H9 (cell line): ENCODE measurements at regions not wholly inside any gene's neighbourhood (a gene's known extent, or its start where the extent isn't known, plus 50 kb on each side); places are given as distances from the start of the nearest gene placed in this dataset.

ENCODE experiments used
- DNase-seq: peaks from one replicate; pipeline ENCODE4 v3.0.0-alpha.2; 2017
- H2AFZ ChIP-seq: one replicate; pipeline ENCODE4 v1.6.1; 2013; ENCODE audit warnings: mild to moderate bottlenecking, low read length, control low read depth, moderate library complexity
- H2AK5ac ChIP-seq: 2 replicates; pipeline ENCODE4 v1.6.1; 2013; ENCODE audit warnings: low read length, control low read depth, mixed read lengths; ENCODE audit not compliant: insufficient read length
- H2BK120ac ChIP-seq: one replicate; pipeline ENCODE4 v1.6.1; 2013; ENCODE audit warnings: low read depth, mild to moderate bottlenecking, low read length, control low read depth, inconsistent platforms; ENCODE audit not compliant: poor library complexity, severe bottlenecking
- H2BK12ac ChIP-seq: 2 replicates; pipeline ENCODE4 v1.6.1; 2013; ENCODE audit warnings: low read length, control low read depth, mixed read lengths, low read depth; ENCODE audit not compliant: insufficient read length
- H2BK15ac ChIP-seq: 2 replicates; pipeline ENCODE4 v1.6.1; 2013; ENCODE audit warnings: low read depth, low read length, control low read depth
- H2BK20ac ChIP-seq: one replicate; pipeline ENCODE4 v1.6.1; 2013; ENCODE audit warnings: low read depth, mild to moderate bottlenecking, low read length, control low read depth, inconsistent platforms; ENCODE audit not compliant: poor library complexity, severe bottlenecking
- H2BK5ac ChIP-seq: 2 replicates; pipeline ENCODE4 v1.6.1; 2013; ENCODE audit warnings: low read length, control low read depth, mixed read lengths; ENCODE audit not compliant: insufficient read length
- H3K14ac ChIP-seq: 2 replicates; pipeline ENCODE4 v1.6.1; 2013; ENCODE audit warnings: low read length, control low read depth; ENCODE audit not compliant: insufficient read depth
- H3K18ac ChIP-seq: 2 replicates; pipeline ENCODE4 v1.6.1; 2013; ENCODE audit warnings: low read depth, mild to moderate bottlenecking, mixed read lengths, low read length, control low read depth; ENCODE audit not compliant: insufficient read length
- H3K23ac ChIP-seq: 2 replicates; pipeline ENCODE4 v1.6.1; 2013; ENCODE audit warnings: low read length, control low read depth, mixed read lengths, low read depth; ENCODE audit not compliant: insufficient read length
- H3K23me2 ChIP-seq: 2 replicates; pipeline ENCODE4 v1.6.1; 2013; ENCODE audit warnings: low read depth, mild to moderate bottlenecking, mixed read lengths, low read length, control low read depth; ENCODE audit not compliant: insufficient read length, poor library complexity, severe bottlenecking
- H3K27ac ChIP-seq: 2 replicates; pipeline ENCODE4 v1.5.1; 2013; ENCODE audit warnings: low read length, control low read depth, mixed read lengths, low read depth; ENCODE audit not compliant: insufficient read length
- H3K27me3 ChIP-seq: 2 replicates; pipeline ENCODE4 v1.6.1; 2013; ENCODE audit warnings: low read length, control low read depth, inconsistent platforms; ENCODE audit not compliant: insufficient read depth
- H3K4ac ChIP-seq: 2 replicates; pipeline ENCODE4 v1.6.1; 2013; ENCODE audit warnings: low read depth, mild to moderate bottlenecking, control low read depth, inconsistent platforms, low read length, moderate library complexity
- H3K4me1 ChIP-seq: 2 replicates; pipeline ENCODE4 v1.6.1; 2013; ENCODE audit warnings: low read length, control low read depth, inconsistent platforms; ENCODE audit not compliant: insufficient read depth
- H3K4me2 ChIP-seq: 2 replicates; pipeline ENCODE4 v1.6.1; 2013; ENCODE audit warnings: low read length, control low read depth, mixed read lengths; ENCODE audit not compliant: insufficient read length, insufficient read depth
- H3K56ac ChIP-seq: 2 replicates; pipeline ENCODE4 v1.6.1; 2013; ENCODE audit warnings: low read depth, mild to moderate bottlenecking, mixed read lengths, low read length, control low read depth; ENCODE audit not compliant: insufficient read length
- H3K79me1 ChIP-seq: 2 replicates; pipeline ENCODE4 v1.6.1; 2013; ENCODE audit warnings: low read depth, mild to moderate bottlenecking, moderate library complexity, low read length, control low read depth, inconsistent platforms; ENCODE audit not compliant: insufficient read depth, poor library complexity, severe bottlenecking
- H3K79me2 ChIP-seq: 2 replicates; pipeline ENCODE4 v1.6.1; 2013; ENCODE audit warnings: low read length, control low read depth, inconsistent platforms; ENCODE audit not compliant: insufficient read depth
- H3K9ac ChIP-seq: 2 replicates; pipeline ENCODE4 v1.6.1; 2013; ENCODE audit warnings: low read length, control low read depth, mixed read lengths; ENCODE audit not compliant: insufficient read length; ENCODE audit errors: extremely low read depth
- H3K9me3 ChIP-seq: one replicate; pipeline ENCODE4 v1.6.1; 2013; ENCODE audit warnings: low read depth, low read length, inconsistent platforms; ENCODE audit not compliant: control insufficient read depth
- H3T11ph ChIP-seq: one replicate; pipeline ENCODE4 v1.6.1; 2013; ENCODE audit warnings: mild to moderate bottlenecking, low read length, control low read depth, inconsistent platforms
- H4K20me1 ChIP-seq: one replicate; pipeline ENCODE4 v1.6.1; 2013; ENCODE audit not compliant: control insufficient read depth, insufficient read length, insufficient read depth
- H4K5ac ChIP-seq: 2 replicates; pipeline ENCODE4 v1.6.1; 2013; ENCODE audit warnings: low read depth, mild to moderate bottlenecking, mixed read lengths, low read length, control low read depth; ENCODE audit not compliant: insufficient read length
- H4K8ac ChIP-seq: replicated peaks from 2 replicates; pipeline ENCODE4 v1.6.1; 2013; ENCODE audit warnings: low read length, control low read depth, mixed read lengths, low read depth; ENCODE audit not compliant: insufficient read length
- H4K91ac ChIP-seq: 2 replicates; pipeline ENCODE4 v1.6.1; 2013; ENCODE audit warnings: low read depth, mild to moderate bottlenecking, moderate library complexity, mixed read lengths, low read length, control low read depth; ENCODE audit not compliant: insufficient read length
- H3K27ac Mint-ChIP-seq, 3 experiments: 2 replicates in 2 of 3; 3 replicates in 1 of 3; pipeline ENCODE4 v1.8.0; 2020 to 2021; ENCODE audit warnings: mixed read lengths in 3 of 3, mild to moderate bottlenecking in 1 of 3, moderate library complexity in 1 of 3
- H3K27me3 Mint-ChIP-seq: 2 replicates; pipeline ENCODE4 v1.8.0; 2021; ENCODE audit warnings: low read depth, mild to moderate bottlenecking, moderate library complexity, mixed read lengths
- H3K36me3 Mint-ChIP-seq, 3 experiments: 2 replicates in 2 of 3; 3 replicates in 1 of 3; pipeline ENCODE4 v1.8.0; 2020 to 2021; ENCODE audit warnings: low read depth in 3 of 3, mixed read lengths in 3 of 3; ENCODE audit not compliant: insufficient read depth in 1 of 3
- H3K4me1 Mint-ChIP-seq, 2 experiments: 2 replicates each; pipeline ENCODE4 v1.8.0; 2020; ENCODE audit warnings: mixed read lengths in 2 of 2
- H3K4me3 Mint-ChIP-seq, 2 experiments: 2 replicates in 1 of 2; 3 replicates in 1 of 2; pipeline ENCODE4 v1.8.0; 2020 to 2021; ENCODE audit warnings: mild to moderate bottlenecking in 2 of 2, mixed read lengths in 2 of 2, moderate library complexity in 1 of 2
- H3K9me3 Mint-ChIP-seq, 2 experiments: 2 replicates in 1 of 2; 3 replicates in 1 of 2; pipeline ENCODE4 v1.8.0; 2020; ENCODE audit warnings: mild to moderate bottlenecking in 2 of 2, mixed read lengths in 2 of 2, moderate library complexity in 1 of 2
- WGBS: extraction: QIAGEN DNeasy Blood & Tissue Kit; methylation state at CpG from one replicate; pipeline ENCODE4 v1.1.7; 2013; ENCODE audit warnings: missing lambda C conversion rate, low lambda C conversion rate, mixed read lengths; ENCODE audit not compliant: insufficient read length; ENCODE audit errors: extremely low coverage; 5-methylcytosine and 5-hydroxymethylcytosine counted together
- TF ChIP-seq, protein P1 (sequence below): fragments of 200-600 bp; sonication (generic); conservative IDR thresholded peaks from 3 replicates; pipeline ENCODE4 v1.8.0; 2021; ENCODE audit warnings: antibody characterized with exemption, mild to moderate bottlenecking

GRCh38 chr12:68411371-68411770 lies 79.2 kb upstream of the MDM1 start:
- Histone ChIP-seq H4K8ac (no peak overlapping the region), H3K79me1 (no peaks in the 10 kb centered on the region), H2BK5ac (no peak overlapping the region), H3K27ac (no peak overlapping the region), H4K91ac (no peak overlapping the region), H3K9ac (no peak overlapping the region), H3K23ac (no peak overlapping the region), H3K9me3 (no peaks in the 10 kb centered on the region), H3K4me1 (peaks cover under 1% of the 10 kb centered on the region; the same call in 1 of the 2 replicates), H3T11ph (no peak overlapping the region), H3K56ac (no peak overlapping the region), H3K4ac (no peak overlapping the region), H2BK15ac (no peak overlapping the region), H4K20me1 (no peaks in the 10 kb centered on the region), H4K5ac (no peak overlapping the region), H3K18ac (no peak overlapping the region), H2BK12ac (no peak overlapping the region), H2BK20ac (no peak overlapping the region), H3K27me3 (no peaks in the 10 kb centered on the region), H2AFZ (no peak overlapping the region), H2BK120ac (no peak overlapping the region), H3K23me2 (no peaks in the 10 kb centered on the region), H3K4me2 (no peak overlapping the region), H3K79me2 (no peaks in the 10 kb centered on the region), H2AK5ac (no peak overlapping the region), H3K14ac (no peak overlapping the region)
- H3K4me3 Mint-ChIP-seq: no peak overlapping the region
- H3K27ac Mint-ChIP-seq: no peak overlapping the region
- H3K36me3 Mint-ChIP-seq: no peaks in the 10 kb centered on the region
- H3K27me3 Mint-ChIP-seq: peaks cover 1% of the 10 kb centered on the region; the same call in 1 of the 2 replicates
- TF ChIP-seq, protein P1, sequence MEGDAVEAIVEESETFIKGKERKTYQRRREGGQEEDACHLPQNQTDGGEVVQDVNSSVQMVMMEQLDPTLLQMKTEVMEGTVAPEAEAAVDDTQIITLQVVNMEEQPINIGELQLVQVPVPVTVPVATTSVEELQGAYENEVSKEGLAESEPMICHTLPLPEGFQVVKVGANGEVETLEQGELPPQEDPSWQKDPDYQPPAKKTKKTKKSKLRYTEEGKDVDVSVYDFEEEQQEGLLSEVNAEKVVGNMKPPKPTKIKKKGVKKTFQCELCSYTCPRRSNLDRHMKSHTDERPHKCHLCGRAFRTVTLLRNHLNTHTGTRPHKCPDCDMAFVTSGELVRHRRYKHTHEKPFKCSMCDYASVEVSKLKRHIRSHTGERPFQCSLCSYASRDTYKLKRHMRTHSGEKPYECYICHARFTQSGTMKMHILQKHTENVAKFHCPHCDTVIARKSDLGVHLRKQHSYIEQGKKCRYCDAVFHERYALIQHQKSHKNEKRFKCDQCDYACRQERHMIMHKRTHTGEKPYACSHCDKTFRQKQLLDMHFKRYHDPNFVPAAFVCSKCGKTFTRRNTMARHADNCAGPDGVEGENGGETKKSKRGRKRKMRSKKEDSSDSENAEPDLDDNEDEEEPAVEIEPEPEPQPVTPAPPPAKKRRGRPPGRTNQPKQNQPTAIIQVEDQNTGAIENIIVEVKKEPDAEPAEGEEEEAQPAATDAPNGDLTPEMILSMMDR: no peak
- H3K4me1 Mint-ChIP-seq: peaks cover under 1 to 1% of the 10 kb centered on the region in 2 experiments; a peak in 2 of 4 replicates
- no CpG with 5 or more reads among the region's 9 CpGs for WGBS
- no peak for DNase-seq
- no peaks in the 10 kb centered on the region for H3K9me3 Mint-ChIP-seq
